Heart right ventricle (tissue), 16 donors: ENCODE measurements at regions not wholly inside any gene's neighbourhood (a gene's known extent, or its start where the extent isn't known, plus 50 kb on each side); places are given as distances from the start of the nearest gene placed in this dataset.

Source experiments
- ATAC-seq, 8 donors: fragments of 200-7000 bp; cut with Tn5 transposase; one replicate each; pipeline ENCODE4 v1.9.1; 2020; ENCODE audit warnings: mild to moderate bottlenecking in 8 of 8, moderate library complexity in 8 of 8, moderate number of reproducible peaks in 1 of 8
- DNase-seq, 2 donors: peaks; one replicate each; pipeline ENCODE4 v3.0.0-alpha.2; 2020
- H3K27ac ChIP-seq, 10 donors: fragments of 200-600 bp; sonication (generic) in 2 of 10; one replicate each; pipeline versions ENCODE4 v1.5.0 to v1.8.0; 2020 to 2022; ENCODE audit warnings: mild to moderate bottlenecking in 3 of 10
- H3K27me3 ChIP-seq, 7 donors: fragments of 200-600 bp; one replicate each; pipeline ENCODE4 v1.8.0; 2021 to 2022; ENCODE audit warnings: mild to moderate bottlenecking in 2 of 7
- H3K36me3 ChIP-seq, 9 donors: fragments of 200-600 bp; sonication (generic) in 1 of 9; one replicate each; pipeline versions ENCODE4 v1.5.0 to v1.8.0; 2020 to 2022; ENCODE audit warnings: mild to moderate bottlenecking in 2 of 9
- H3K4me1 ChIP-seq, 9 donors: fragments of 200-600 bp; sonication (generic) in 1 of 9; one replicate each; pipeline versions ENCODE4 v1.5.0 to v1.8.0; 2020 to 2022; ENCODE audit warnings: mild to moderate bottlenecking in 4 of 9
- H3K4me3 ChIP-seq, 10 donors: fragments of 200-600 bp; sonication (generic) in 2 of 10; one replicate each; pipeline versions ENCODE4 v1.5.0 to v1.8.0; 2020 to 2022; ENCODE audit warnings: mild to moderate bottlenecking in 7 of 10, moderate library complexity in 2 of 10
- H3K9me3 ChIP-seq, 11 donors: fragments of 200-600 bp in 10 of 11; sonication (generic) in 2 of 11; one replicate each; pipeline versions ENCODE4 v1.5.0 to v1.8.0; 2013 to 2022; ENCODE audit warnings: mild to moderate bottlenecking in 2 of 11, control low read depth in 1 of 11, moderate library complexity in 1 of 11
- WGBS, 2 donors: extraction: QIAGEN DNeasy Blood & Tissue Kit; methylation state at CpG; one replicate each; pipeline ENCODE4 v1.1.7; 2013; ENCODE audit warnings: inconsistent platforms in 1 of 2; 5-methylcytosine and 5-hydroxymethylcytosine counted together
- intact Hi-C, 10 donors: fragments of 100-400 bp; cut with DNase I; formaldehyde crosslinking; loops; one replicate each; pipeline versions ENCODE4 v1.11.1 to v1.14.2; 2022
- TF ChIP-seq, protein P1 (sequence below), 9 donors: fragments of 200-600 bp; sonication (generic) in 2 of 9; IDR thresholded peaks; one replicate each; pipeline versions ENCODE4 v1.5.0 to v1.8.0; 2021 to 2022; ENCODE audit warnings: antibody characterized with exemption in 9 of 9, mild to moderate bottlenecking in 5 of 9, moderate library complexity in 1 of 9
- donor health status: Arrhythmogenic right ventricular cardiomyopathy.
- donor health status: ischemic (EF 13 %, LVEDD 7.1; RV severe dilation, severe dysfunction).
- donor health status: healthy with polysubstance abuse.
- donor health status: DM: no; HTN: yes; CAD: no.
- donor health status: DM: no; HTN: no; CAD: no.
- donor health status: ischemic (EF 25% LVEDD 6.9; RV normal size, moderate dysfunction).
- donor health status: ischemic (EF 25% LVEDD 5.7; RV mildly dilated, moderate dysfunction).
- donor health status: healthy.
- donor health status: DM: yes; HTN: yes; CAD: no.
- donor health status: Ischemic cardiomyopathy.
- donor health status: ischemic (EF 35%, LVEDD 5.7; RV mildly dilated, moderate dysfunction).
- donor health status: nonischemic (EF 11% LVEDD 7.7; RV severe dilation, severe dysfunction).
- donor health status: DM: yes; HTN: yes; CAD: no.
- donor health status: PGD.
- donor health status: ischemic (EF 29% LVEDD 5.4; RV normal size, mild dysfunction).
- donor health status: nonischemic (EF 23%, LVEDD 6.1; RV moderate dilation, normal function).

- 87 to 94% methylated on average over 3 of the region's 3 CpGs for WGBS, 2 donors
- Histone ChIP-seq H3K9me3 (no peaks in the 10 kb centered on the region), H3K4me1 (peaks cover 0 to 41% (median 16%) of the 10 kb centered on the region in 9 donors), H3K27me3 (peaks cover 0 to 35% (median 0%) of the 10 kb centered on the region in 7 donors), H3K4me3 (no peak overlapping the region), H3K27ac (no peak overlapping the region), H3K36me3 (no peaks in the 10 kb centered on the region)
- no peak for ATAC-seq
- no peak for DNase-seq
- TF ChIP-seq, protein P1, sequence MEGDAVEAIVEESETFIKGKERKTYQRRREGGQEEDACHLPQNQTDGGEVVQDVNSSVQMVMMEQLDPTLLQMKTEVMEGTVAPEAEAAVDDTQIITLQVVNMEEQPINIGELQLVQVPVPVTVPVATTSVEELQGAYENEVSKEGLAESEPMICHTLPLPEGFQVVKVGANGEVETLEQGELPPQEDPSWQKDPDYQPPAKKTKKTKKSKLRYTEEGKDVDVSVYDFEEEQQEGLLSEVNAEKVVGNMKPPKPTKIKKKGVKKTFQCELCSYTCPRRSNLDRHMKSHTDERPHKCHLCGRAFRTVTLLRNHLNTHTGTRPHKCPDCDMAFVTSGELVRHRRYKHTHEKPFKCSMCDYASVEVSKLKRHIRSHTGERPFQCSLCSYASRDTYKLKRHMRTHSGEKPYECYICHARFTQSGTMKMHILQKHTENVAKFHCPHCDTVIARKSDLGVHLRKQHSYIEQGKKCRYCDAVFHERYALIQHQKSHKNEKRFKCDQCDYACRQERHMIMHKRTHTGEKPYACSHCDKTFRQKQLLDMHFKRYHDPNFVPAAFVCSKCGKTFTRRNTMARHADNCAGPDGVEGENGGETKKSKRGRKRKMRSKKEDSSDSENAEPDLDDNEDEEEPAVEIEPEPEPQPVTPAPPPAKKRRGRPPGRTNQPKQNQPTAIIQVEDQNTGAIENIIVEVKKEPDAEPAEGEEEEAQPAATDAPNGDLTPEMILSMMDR (IDR thresholded peaks at IDR 0.05), result no peak
- intact Hi-C loops, result no loop called here
Measured at GRCh38 chrX:65607070-65607742, 60.2 kb upstream of the MSN start.

GRCh38 chrX:65602221-65602560, 65.3 kb upstream of the MSN start:
- Histone ChIP-seq H3K36me3 (no peaks in the 10 kb centered on the region), H3K27me3 (peaks cover 0 to 32% (median 0%) of the 10 kb centered on the region in 7 donors), H3K9me3 (no peaks in the 10 kb centered on the region), H3K4me1 (peaks cover 4 to 51% (median 27%) of the 10 kb centered on the region in 9 donors), H3K4me3 (no peak overlapping the region), H3K27ac (peak overlapping the region; percentile 73 to 92 (median 88))
- intact Hi-C loops, result loop anchor here in 4 of 10 donors (5.0 kb wide), 3 partner anchors 35 to 65 kb away; partner anchors contain the start of gene MSN (in 1 of the 4)
- TF ChIP-seq, protein P1 (IDR thresholded peaks at IDR 0.05), result no peak
- ATAC-seq (no peak), DNase-seq (no peak)
- 75 to 84% methylated on average over 2 of the region's 2 CpGs for WGBS, 2 donors

- DNase-seq, result peak; percentile 76 to 88
- 32 to 39% methylated on average over 3 of the region's 3 CpGs for WGBS, 2 donors
- peak overlapping the region; percentile 73 to 92 (median 88) for H3K27ac ChIP-seq
- TF ChIP-seq, protein P1 (IDR thresholded peaks at IDR 0.05), result peak in 5 of 9 donors; percentile 19 to 31 (median 25)
- ATAC-seq, result peak; percentile 95 to 98 (median 97)
- H3K9me3 ChIP-seq, result no peaks in the 10 kb centered on the region
- intact Hi-C loops, result loop anchor here in 5 of 10 donors (2.0 to 5.0 kb wide), 5 partner anchors 36 to 105 kb away; partner anchors contain the start of gene MSN (in 1 of the 5)
- H3K27me3 ChIP-seq, result peaks cover 0 to 29% (median 0%) of the 10 kb centered on the region in 7 donors
- H3K36me3 ChIP-seq, result no peaks in the 10 kb centered on the region
- H3K4me3 ChIP-seq, result no peak overlapping the region
- H3K4me1 ChIP-seq, result peaks cover 4 to 54% (median 32%) of the 10 kb centered on the region in 9 donors
Measured at GRCh38 chrX:65601530-65602220, 65.8 kb upstream of the MSN start.

GRCh38 chrX:65601126-65601525, 66.3 kb upstream of the MSN start:
- peaks cover 0 to 23% (median 0%) of the 10 kb centered on the region in 7 donors for H3K27me3 ChIP-seq
- no peaks in the 10 kb centered on the region for H3K36me3 ChIP-seq
- H3K27ac ChIP-seq, result peak overlapping the region; percentile 67 to 92 (median 88)
- H3K4me3 ChIP-seq, result no peak overlapping the region
- TF ChIP-seq, protein P1 (IDR thresholded peaks at IDR 0.05), result no peak
- H3K9me3 ChIP-seq, result no peaks in the 10 kb centered on the region
- ATAC-seq (peak; percentile 18 to 76 (median 64)), DNase-seq (peak in 1 of 2 donors; percentile 19)
- peaks cover 4 to 59% (median 38%) of the 10 kb centered on the region in 9 donors for H3K4me1 ChIP-seq
- intact Hi-C loops, result loop anchor here in 5 of 10 donors (2.0 to 5.0 kb wide), 5 partner anchors 36 to 106 kb away; partner anchors contain the start of gene MSN (in 1 of the 5)
- WGBS, 2 donors, result 37 to 52% methylated on average over 3 of the region's 3 CpGs
